HepG2 (cell line): ENCODE measurements at regions not wholly inside any gene's neighbourhood (a gene's known extent, or its start where the extent isn't known, plus 50 kb on each side); places are given as distances from the start of the nearest gene placed in this dataset.
A peak's percentile ranks its signal among the peaks of the same experiment; 100 is the strongest.

ENCODE experiments used
- ATAC-seq: fragments of 200-7000 bp; cut with Tn5 transposase; 3 replicates; pipeline ENCODE4 v1.9.1; 2020; ENCODE audit warnings: mild to moderate bottlenecking, moderate library complexity
- BruUV-seq: library from RNA; stranded (reverse); fragments of 400-500 nt; replicated peaks from 2 replicates; lab custom pipeline; 2021; lab: Mats Ljungman, UMichigan
- CTCF ChIA-PET: fragments of 300-600 bp; formaldehyde crosslinking; extraction: SDS; loops from one replicate; lab custom pipeline; 2021; ENCODE audit warnings: low total read pairs, inconsistent platforms, low intra/inter-chr PET ratio; lab: Yijun Ruan, JAX
- POLR2A ChIA-PET: fragments of 350-600 bp; sonication (Branson Sonifier 250); formaldehyde crosslinking; loops from one replicate; lab custom pipeline; 2020; ENCODE audit warnings: antibody characterized with exemption, inconsistent platforms; lab: Yijun Ruan, JAX
- DNase-seq: peaks from one replicate; pipeline ENCODE4 v3.0.0-alpha.2; 2015; ENCODE audit warnings: low spot score
- FAIRE-seq: peaks from 3 replicates; lab custom pipeline; 2011; peaks lifted over from hg19 to GRCh38; lab: Jason Lieb, UNC
- H2AFZ ChIP-seq: one replicate; pipeline ENCODE4 v1.6.1; 2011; ENCODE audit warnings: low read length, inconsistent platforms
- H3K27ac ChIP-seq: fragments of 300-600 bp; 3 replicates; pipeline ENCODE4 v1.8.0; 2011; ENCODE audit warnings: mixed run types, mild to moderate bottlenecking, mixed read lengths, low read length, inconsistent platforms; ENCODE audit not compliant: insufficient read depth; ENCODE audit errors: extremely low read length
- H3K27me3 ChIP-seq, 2 experiments: fragments of 200-600 bp in 1 of 2; 2 replicates in 1 of 2; 3 replicates in 1 of 2; pipeline versions ENCODE4 v1.6.0 to v1.8.0; 2011; ENCODE audit warnings: low read length in 2 of 2, mild to moderate bottlenecking in 2 of 2, moderate library complexity in 2 of 2, inconsistent platforms in 1 of 2; ENCODE audit not compliant: insufficient read depth in 2 of 2, control insufficient read depth in 1 of 2
- H3K36me3 ChIP-seq, 2 experiments: fragments of 200-600 bp in 1 of 2; replicated peaks in 1 of 2; 2 replicates in 1 of 2; 3 replicates in 1 of 2; pipeline versions ENCODE4 v1.5.1 to v1.8.0; 2011; ENCODE audit warnings: low read length in 2 of 2, inconsistent platforms in 1 of 2; ENCODE audit not compliant: insufficient read depth in 2 of 2, control insufficient read depth in 1 of 2
- H3K4me1 ChIP-seq: 2 replicates; pipeline ENCODE4 v1.5.1; 2012; ENCODE audit warnings: low read length, inconsistent platforms; ENCODE audit not compliant: insufficient read depth
- H3K4me2 ChIP-seq: 2 replicates; pipeline ENCODE4 v1.6.0; 2011; ENCODE audit warnings: low read depth, low read length, inconsistent platforms
- H3K4me3 ChIP-seq, 3 experiments: fragments of 200-600 bp in 1 of 3; sonication (generic), shearing (Covaris generic) in 1 of 3; replicated peaks in 1 of 3; 2 replicates each; pipeline ENCODE4 v1.5.1; 2011 to 2016; ENCODE audit warnings: low read length in 3 of 3, inconsistent platforms in 2 of 3, low read depth in 2 of 3, mild to moderate bottlenecking in 2 of 3, control low read depth in 1 of 3, mixed read lengths in 1 of 3; ENCODE audit not compliant: insufficient read depth in 1 of 3
- H3K79me2 ChIP-seq: one replicate; pipeline ENCODE4 v1.6.1; 2011; ENCODE audit warnings: low read length, inconsistent platforms; ENCODE audit not compliant: insufficient read depth
- H3K9ac ChIP-seq: 2 replicates; pipeline ENCODE4 v1.6.0; 2011; ENCODE audit warnings: mild to moderate bottlenecking, low read depth, low read length, inconsistent platforms; ENCODE audit not compliant: insufficient read depth
- H3K9me3 ChIP-seq: 2 replicates; pipeline ENCODE4 v1.5.1; 2012; ENCODE audit warnings: mild to moderate bottlenecking, low read length
- H4K20me1 ChIP-seq: 2 replicates; pipeline ENCODE4 v1.6.0; 2011; ENCODE audit warnings: inconsistent platforms, mild to moderate bottlenecking, low read length, moderate library complexity; ENCODE audit not compliant: insufficient read depth
- ARNT ChIP-seq: fragments of 450-650 bp; IDR thresholded peaks from 2 replicates; pipeline ENCODE4 v1.6.1; 2017
- CBX2 ChIP-seq, 2 experiments: fragments of 200-600 bp in 1 of 2; sonication (generic); formaldehyde crosslinking in 1 of 2; IDR thresholded peaks; 2 replicates each; pipeline versions ENCODE4 v1.7.0 to v1.8.1; 2018 to 2022; ENCODE audit warnings: low read depth in 2 of 2, low read length in 1 of 2, mild to moderate bottlenecking in 1 of 2, missing genetic modification reagents in 1 of 2
- CHCHD3 ChIP-seq: sonication (generic); formaldehyde crosslinking; IDR thresholded peaks from 2 replicates; pipeline ENCODE4 v1.8.0; 2022; ENCODE audit warnings: mild to moderate bottlenecking, missing genetic modification reagents, moderate library complexity
- NR3C1 ChIP-seq: sonication (generic); formaldehyde crosslinking; IDR thresholded peaks from 2 replicates; pipeline ENCODE4 v1.4.0; 2020; ENCODE audit warnings: missing genetic modification reagents
- PBX3 ChIP-seq: sonication (generic); formaldehyde crosslinking; IDR thresholded peaks from 2 replicates; pipeline ENCODE4 v1.8.1; 2023; ENCODE audit warnings: missing genetic modification reagents, inconsistent platforms, borderline replicate concordance
- RELA ChIP-seq: sonication (generic); formaldehyde crosslinking; IDR thresholded peaks from 2 replicates; pipeline ENCODE4 v1.4.0; 2020; ENCODE audit warnings: missing genetic modification reagents
- RXRB ChIP-seq: IDR thresholded peaks from 2 replicates; pipeline ENCODE4 v1.6.1; 2016; ENCODE audit warnings: borderline replicate concordance, missing genetic modification reagents, missing compliant biosample characterization
- ZFP62 ChIP-seq: sonication (generic); formaldehyde crosslinking; IDR thresholded peaks from 2 replicates; pipeline ENCODE4 v1.4.0; 2020; ENCODE audit warnings: missing genetic modification reagents
- ZNF124 ChIP-seq: sonication (generic); formaldehyde crosslinking; IDR thresholded peaks from 2 replicates; pipeline ENCODE4 v1.4.0; 2020; ENCODE audit warnings: missing genetic modification reagents
- ZNF160 ChIP-seq: sonication (generic); formaldehyde crosslinking; IDR thresholded peaks from 2 replicates; pipeline ENCODE4 v1.8.0; 2022; ENCODE audit warnings: mild to moderate bottlenecking, inconsistent platforms, missing genetic modification reagents
- ZNF329 ChIP-seq: sonication (generic); formaldehyde crosslinking; IDR thresholded peaks from 2 replicates; pipeline ENCODE4 v1.9.0; 2021; ENCODE audit warnings: low read depth, mild to moderate bottlenecking, missing genetic modification reagents
- ZNF383 ChIP-seq: sonication (generic); formaldehyde crosslinking; IDR thresholded peaks from 2 replicates; pipeline ENCODE4 v1.4.0; 2020; ENCODE audit warnings: missing genetic modification reagents, mild to moderate bottlenecking, borderline replicate concordance
- ZNF446 ChIP-seq: sonication (generic); formaldehyde crosslinking; IDR thresholded peaks from 2 replicates; pipeline ENCODE4 v1.5.0; 2020; ENCODE audit warnings: mild to moderate bottlenecking, missing genetic modification reagents
- ZNF746 ChIP-seq: sonication (generic); formaldehyde crosslinking; IDR thresholded peaks from 2 replicates; pipeline ENCODE4 v1.8.0; 2022; ENCODE audit warnings: mild to moderate bottlenecking, missing genetic modification reagents
- ZSCAN25 ChIP-seq: sonication (generic); formaldehyde crosslinking; IDR thresholded peaks from 2 replicates; pipeline ENCODE4 v1.8.0; 2022; ENCODE audit warnings: mild to moderate bottlenecking, missing genetic modification reagents
- ZSCAN5A ChIP-seq: sonication (generic); formaldehyde crosslinking; IDR thresholded peaks from 2 replicates; pipeline ENCODE4 v1.8.0; 2022; ENCODE audit warnings: mild to moderate bottlenecking, missing genetic modification reagents, borderline replicate concordance
- WGBS: methylation state at CpG from one replicate; pipeline ENCODE4 v1.1.6; 2017; ENCODE audit warnings: low lambda C conversion rate; 5-methylcytosine and 5-hydroxymethylcytosine counted together
- in situ Hi-C: cut with HindIII; loops from 2 replicates; pipeline ENCODE4 v1.10.0; 2017; ENCODE audit warnings: low pct_unique_long_range_greater_than_20kb; ENCODE audit not compliant: extremely low pct_ligation_motif_present
- intact Hi-C: fragments of 100-400 bp; cut with micrococcal nuclease; formaldehyde crosslinking; loops from one replicate; pipeline ENCODE4 v1.10.0; 2022; ENCODE audit not compliant: unreplicated experiment

GRCh38 chr6:6995328-6995727, 112.4 kb upstream of the RREB1 start:
- BruUV-seq: no TSS peak

GRCh38 chr6:6996124-6996523, 111.6 kb upstream of the RREB1 start:
- Histone ChIP-seq H3K4me1 (peaks cover 22% of the 10 kb centered on the region), H3K27ac (no peak overlapping the region), H4K20me1 (no peaks in the 10 kb centered on the region), H3K9me3 (no peaks in the 10 kb centered on the region), H3K36me3 (no peaks in the 10 kb centered on the region), H3K27me3 (peaks cover 0 to 5% of the 10 kb centered on the region in 2 experiments; a peak in 2 of 5 replicates), H3K79me2 (no peaks in the 10 kb centered on the region), H3K4me2 (no peak overlapping the region), H2AFZ (no peak overlapping the region), H3K9ac (no peak overlapping the region), H3K4me3 (no peak overlapping the region)
- no peak for FAIRE-seq
- BruUV-seq: no TSS peak
- DNase-seq: no peak
- intact Hi-C loops: no loop called here
- ChIA-PET CTCF (no interaction called here), POLR2A (no interaction called here)
- in situ Hi-C loops: no loop called here
- 37% methylated on average over 2 of the region's 2 CpGs for WGBS
- no peak for ATAC-seq
- TF ChIP-seq ZNF446 (CRISPR knock-in tag) (no peak), ZNF124 (no peak), ZFP62 (CRISPR knock-in tag) (no peak), RXRB (CRISPR knock-in tag) (no peak), ZSCAN25 (CRISPR knock-in tag) (no peak), ZNF329 (no peak), ZNF746 (CRISPR knock-in tag) (no peak), ZNF383 (CRISPR knock-in tag) (no peak), ARNT (no peak), RELA (CRISPR knock-in tag) (no peak), PBX3 (CRISPR knock-in tag) (no peak), CHCHD3 (CRISPR knock-in tag) (no peak)

More at GRCh38 chr6:6995328-6995727, 112.4 kb upstream of the RREB1 start:
- Histone ChIP-seq H3K4me3 (no peak overlapping the region), H4K20me1 (no peaks in the 10 kb centered on the region), H3K36me3 (no peaks in the 10 kb centered on the region), H3K9me3 (no peaks in the 10 kb centered on the region), H3K4me1 (peaks cover 22% of the 10 kb centered on the region), H3K9ac (no peak overlapping the region), H3K27ac (no peak overlapping the region), H3K79me2 (no peaks in the 10 kb centered on the region), H3K4me2 (no peak overlapping the region), H2AFZ (no peak overlapping the region), H3K27me3 (peaks cover 0 to 5% of the 10 kb centered on the region in 2 experiments; a peak in 2 of 5 replicates)
- 0 out of 3 replicates have a peak, but pooled peaks have one; percentile 17 for ATAC-seq
- POLR2A ChIA-PET: no interaction called here
- in situ Hi-C loops: no loop called here
- TF ChIP-seq CBX2 (IDR thresholded peaks at IDR 0.05; ENCODE audit: low read depth, low read length) (no peak), CBX2 (CRISPR knock-in tag; IDR thresholded peaks at IDR 0.05; ENCODE audit: low read depth) (no peak), ZSCAN5A (no peak), ZNF160 (CRISPR knock-in tag) (no peak), NR3C1 (CRISPR knock-in tag) (no peak)
- no peak for DNase-seq
- no peak for FAIRE-seq
- intact Hi-C loops: no loop called here
- WGBS: 0% methylated on average over 1 of the region's 1 CpG
- CTCF ChIA-PET: no interaction called here
